NT2/D1 (cell line): ENCODE measurements at regions not wholly inside any gene's neighbourhood (a gene's known extent, or its start where the extent isn't known, plus 50 kb on each side); places are given as distances from the start of the nearest gene placed in this dataset.
"Not testable (repeated sequence)": the region's sequence is repeated elsewhere in the genome, so short reads cannot be mapped to it uniquely, and the experiment has no call there.

ENCODE experiments used
- YY1 ChIP-seq: IDR thresholded peaks from 2 replicates; pipeline ENCODE4 v1.6.1; 2011; ENCODE audit not compliant: insufficient read length, insufficient read depth
- ZNF274 ChIP-seq: IDR thresholded peaks from 2 replicates; pipeline ENCODE4 v1.6.1; 2011; ENCODE audit warnings: mild to moderate bottlenecking, low read depth, low read length

DNA sequence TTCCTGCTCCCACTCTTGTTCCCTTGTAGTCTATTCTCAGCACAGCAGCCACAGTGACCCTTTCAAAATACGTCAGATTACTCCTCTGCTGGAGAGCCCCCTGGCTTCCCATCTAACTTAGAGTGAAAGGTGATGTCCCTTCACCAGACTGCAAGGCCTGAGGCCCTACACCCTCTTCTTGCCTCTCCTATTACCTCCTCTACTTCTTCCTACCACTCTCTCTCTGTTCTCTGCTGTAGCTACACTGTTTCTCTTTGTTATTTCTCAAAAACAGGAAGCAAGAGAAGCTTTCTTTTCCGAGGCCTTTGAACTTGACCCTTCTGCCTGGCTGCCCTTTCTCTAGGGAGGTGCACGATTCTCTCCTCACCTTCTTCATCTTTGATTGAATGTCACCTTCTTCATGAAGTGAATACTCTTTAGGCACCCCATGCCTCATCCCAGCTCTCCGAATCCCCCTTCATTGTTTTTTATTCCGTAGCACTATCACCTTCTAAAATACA is 99.1 kb upstream of the NBPF26 start:
- TF ChIP-seq ZNF274, YY1: not testable (repeated sequence)
